ENCODE measurements at regions not wholly inside any gene's neighbourhood (a gene's known extent, or its start where the extent isn't known, plus 50 kb on each side); places are given as distances from the start of the nearest gene placed in this dataset.

DNA sequence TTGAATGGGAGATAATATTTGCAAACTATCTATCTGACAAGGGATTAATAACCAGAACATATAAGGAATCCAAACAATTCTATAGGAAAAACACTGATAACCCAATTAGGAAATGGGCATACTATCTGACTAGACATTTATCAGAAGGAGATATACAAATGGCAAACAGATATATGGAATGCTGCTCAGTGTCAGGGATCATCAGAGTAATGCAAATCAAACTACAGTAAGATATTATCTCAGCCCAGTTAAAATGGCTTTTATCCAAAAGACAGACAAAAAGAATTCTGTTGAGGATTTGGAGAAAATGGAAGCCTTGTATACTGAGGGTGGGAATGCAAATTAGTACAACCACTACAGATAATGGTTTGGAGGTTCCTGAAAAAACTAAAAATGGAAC is 758.0 kb upstream of the B3GALT2 start:
- no peak for TF ChIP-seq CTCF (IDR thresholded peaks at IDR 0.05 in 2 of 3, conservative IDR thresholded peaks at IDR 0.05 in 1 of 3; ENCODE audit: borderline replicate concordance in 1 of 3, insufficient read depth in 1 of 3, low read depth in 2 of 3, low read length in 2 of 3)
- TF ChIP-seq POLR2AphosphoS5 (IDR thresholded peaks at IDR 0.05; ENCODE audit: low read depth, low read length), result no peak
- no peak for TF ChIP-seq ZNF274 (IDR thresholded peaks at IDR 0.05; ENCODE audit: low read depth, low read length)
- TF ChIP-seq POLR2A (IDR thresholded peaks at IDR 0.05; ENCODE audit: borderline replicate concordance, extremely low read depth, insufficient read depth, insufficient read length), result no peak
- TF ChIP-seq YY1 (IDR thresholded peaks at IDR 0.05; ENCODE audit: extremely low read depth, insufficient replicate concordance, low read depth, low read length), result no peak
- no peak for TF ChIP-seq EGR1 (IDR thresholded peaks at IDR 0.05; ENCODE audit: low read depth)
- no peak for TF ChIP-seq TCF7L2 (IDR thresholded peaks at IDR 0.05; ENCODE audit: borderline replicate concordance, extremely low read depth, insufficient read depth, insufficient read length)
- no peak for TF ChIP-seq ATF3 (IDR thresholded peaks at IDR 0.05)
- no peak for TF ChIP-seq MAX (IDR thresholded peaks at IDR 0.05)

Data from HCT116 (cell line).